Breast epithelium (tissue), 4 donors: ENCODE measurements at regions not wholly inside any gene's neighbourhood (a gene's known extent, or its start where the extent isn't known, plus 50 kb on each side); places are given as distances from the start of the nearest gene placed in this dataset.

Experiments used
- DNase-seq, 2 donors: peaks; one replicate each; pipeline ENCODE4 v3.0.0-alpha.2; 2019; ENCODE audit warnings: low spot score in 2 of 2
- H3K27ac ChIP-seq, 2 donors: fragments of 200-600 bp; sonication (generic) in 1 of 2; one replicate each; pipeline ENCODE4 v1.5.1; 2016 to 2019; ENCODE audit warnings: mild to moderate bottlenecking in 1 of 2
- H3K27me3 ChIP-seq, 2 donors: fragments of 200-600 bp; sonication (generic) in 1 of 2; one replicate each; pipeline versions ENCODE4 v1.5.1 to v1.6.0; 2017 to 2019; ENCODE audit warnings: control low read depth in 1 of 2, mild to moderate bottlenecking in 1 of 2
- H3K36me3 ChIP-seq: fragments of 200-600 bp; one replicate; pipeline ENCODE4 v1.5.1; 2019
- H3K4me1 ChIP-seq, 2 donors: fragments of 200-600 bp; sonication (generic); one replicate each; pipeline ENCODE4 v1.5.1; 2016 to 2019; ENCODE audit warnings: control low read depth in 1 of 2
- H3K4me3 ChIP-seq, 3 donors: fragments of 200-600 bp; sonication (generic); 1 replicate in 2 of 3; 2 replicates in 1 of 3; pipeline ENCODE4 v1.5.1; 2016 to 2019; ENCODE audit warnings: mild to moderate bottlenecking in 3 of 3, moderate library complexity in 2 of 3
- H3K9me3 ChIP-seq, 2 donors: fragments of 200-600 bp; sonication (generic) in 1 of 2; one replicate each; pipeline ENCODE4 v1.5.1; 2016 to 2019; ENCODE audit warnings: control low read depth in 1 of 2
- POLR2A ChIP-seq: fragments of 450-650 bp; IDR thresholded peaks from one replicate; pipeline ENCODE4 v1.6.1; 2016; ENCODE audit warnings: antibody characterized with exemption, mild to moderate bottlenecking, moderate library complexity
- POLR2AphosphoS5 ChIP-seq, 3 donors: sonication (generic); formaldehyde crosslinking; IDR thresholded peaks; one replicate each; pipeline ENCODE4 v1.6.1; 2017; ENCODE audit warnings: antibody characterized with exemption in 3 of 3
- intact Hi-C: fragments of 100-400 bp; cut with DNase I; formaldehyde crosslinking; loops from one replicate; pipeline ENCODE4 v1.15.1; 2023; ENCODE audit warnings: low total_unique reads
- TF ChIP-seq, protein P1 (sequence below), 3 donors: fragments of 450-650 bp; IDR thresholded peaks; one replicate each; pipeline ENCODE4 v1.5.1; 2016 to 2017; ENCODE audit warnings: antibody characterized with exemption in 3 of 3, mild to moderate bottlenecking in 3 of 3, moderate library complexity in 3 of 3

DNA sequence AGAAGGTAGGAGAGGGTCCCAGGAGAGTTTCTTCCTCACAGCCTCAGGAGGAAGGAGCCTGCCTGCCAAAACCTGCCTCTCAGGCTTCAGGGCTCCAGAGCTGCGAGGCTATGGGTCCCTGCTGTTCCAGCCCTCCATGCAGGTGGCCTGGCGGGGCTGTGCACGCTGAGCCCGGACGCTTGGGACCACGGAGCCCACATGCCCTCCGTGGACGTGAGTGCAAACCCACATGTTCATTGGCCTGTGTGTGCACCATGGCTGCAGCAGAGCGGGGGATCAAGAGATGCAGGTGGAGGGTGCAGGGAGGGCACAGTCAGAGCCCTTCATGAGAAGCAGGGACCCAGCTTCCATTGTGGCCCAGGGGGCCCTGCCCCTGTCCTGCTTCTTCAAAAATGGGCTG lies 287.3 kb downstream of the IRX2 start:
- Histone ChIP-seq H3K27ac (no peak overlapping the region), H3K9me3 (no peaks in the 10 kb centered on the region), H3K4me3 (no peak overlapping the region), H3K27me3 (peaks cover 0 to 9% of the 10 kb centered on the region in 2 donors), H3K4me1 (no peaks in the 10 kb centered on the region), H3K36me3 (no peaks in the 10 kb centered on the region)
- TF ChIP-seq POLR2A: no peak
- TF ChIP-seq POLR2AphosphoS5 (IDR thresholded peaks at IDR 0.05): no peak
- DNase-seq: no peak
- intact Hi-C loops: no loop called here

DNA sequence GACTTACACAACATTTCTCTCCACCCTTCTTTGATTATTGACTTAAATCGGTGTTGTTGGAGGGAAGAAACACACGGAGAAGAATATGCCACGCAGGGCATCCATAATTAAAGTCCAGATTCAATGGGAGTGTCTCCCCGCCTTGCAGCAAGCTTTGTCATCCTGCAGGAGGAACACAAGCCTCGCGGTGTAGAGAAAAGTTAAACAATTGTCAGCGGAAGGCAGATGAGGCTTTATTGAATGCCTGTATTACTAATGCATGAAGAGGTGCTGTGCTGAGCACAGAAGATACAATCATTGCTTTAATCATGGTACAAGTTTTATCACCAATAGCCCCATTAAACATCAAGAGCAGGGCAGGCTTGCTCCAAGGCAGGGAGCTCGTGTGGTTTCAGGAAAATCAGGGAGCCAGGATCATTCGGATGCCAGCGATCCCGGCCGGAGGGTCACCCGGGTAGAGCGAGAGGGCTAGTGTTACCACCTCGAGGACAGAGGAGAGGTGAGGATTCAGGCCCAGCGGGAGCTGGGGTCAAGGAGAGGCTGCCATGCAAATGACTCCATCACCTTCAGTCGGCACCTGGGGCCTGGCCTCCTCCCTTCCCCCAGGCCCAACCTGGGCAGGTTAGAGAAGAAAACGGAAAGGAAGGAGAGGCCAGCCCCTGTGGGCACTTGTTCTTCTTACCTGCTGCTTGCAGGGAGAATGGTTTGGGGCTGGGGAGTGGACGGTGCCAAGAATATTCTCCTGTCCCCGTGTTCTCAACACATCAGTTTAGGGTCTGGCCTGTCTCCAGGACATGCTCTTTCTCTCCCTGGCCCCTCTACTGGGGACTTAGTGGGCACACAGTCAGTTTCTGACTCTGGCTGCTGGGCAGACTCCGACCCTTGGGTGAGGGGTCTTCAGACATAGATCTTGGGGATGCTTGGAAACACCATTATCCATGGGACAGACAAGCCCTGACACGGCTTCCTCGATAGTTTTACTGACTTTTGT lies 289.5 kb downstream of the IRX2 start:
- TF ChIP-seq, protein P1, sequence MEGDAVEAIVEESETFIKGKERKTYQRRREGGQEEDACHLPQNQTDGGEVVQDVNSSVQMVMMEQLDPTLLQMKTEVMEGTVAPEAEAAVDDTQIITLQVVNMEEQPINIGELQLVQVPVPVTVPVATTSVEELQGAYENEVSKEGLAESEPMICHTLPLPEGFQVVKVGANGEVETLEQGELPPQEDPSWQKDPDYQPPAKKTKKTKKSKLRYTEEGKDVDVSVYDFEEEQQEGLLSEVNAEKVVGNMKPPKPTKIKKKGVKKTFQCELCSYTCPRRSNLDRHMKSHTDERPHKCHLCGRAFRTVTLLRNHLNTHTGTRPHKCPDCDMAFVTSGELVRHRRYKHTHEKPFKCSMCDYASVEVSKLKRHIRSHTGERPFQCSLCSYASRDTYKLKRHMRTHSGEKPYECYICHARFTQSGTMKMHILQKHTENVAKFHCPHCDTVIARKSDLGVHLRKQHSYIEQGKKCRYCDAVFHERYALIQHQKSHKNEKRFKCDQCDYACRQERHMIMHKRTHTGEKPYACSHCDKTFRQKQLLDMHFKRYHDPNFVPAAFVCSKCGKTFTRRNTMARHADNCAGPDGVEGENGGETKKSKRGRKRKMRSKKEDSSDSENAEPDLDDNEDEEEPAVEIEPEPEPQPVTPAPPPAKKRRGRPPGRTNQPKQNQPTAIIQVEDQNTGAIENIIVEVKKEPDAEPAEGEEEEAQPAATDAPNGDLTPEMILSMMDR (IDR thresholded peaks at IDR 0.05): no peak
- TF ChIP-seq POLR2A (no peak), POLR2AphosphoS5 (IDR thresholded peaks at IDR 0.05) (no peak)
- no peak for DNase-seq
- no peak overlapping the region for H3K27ac ChIP-seq
- intact Hi-C loops: no loop called here
- H3K27me3 ChIP-seq: peaks cover 0 to 9% of the 10 kb centered on the region in 2 donors
- no peaks in the 10 kb centered on the region for H3K4me1 ChIP-seq
- no peak overlapping the region for H3K4me3 ChIP-seq
- H3K9me3 ChIP-seq: no peaks in the 10 kb centered on the region
- no peaks in the 10 kb centered on the region for H3K36me3 ChIP-seq

DNA sequence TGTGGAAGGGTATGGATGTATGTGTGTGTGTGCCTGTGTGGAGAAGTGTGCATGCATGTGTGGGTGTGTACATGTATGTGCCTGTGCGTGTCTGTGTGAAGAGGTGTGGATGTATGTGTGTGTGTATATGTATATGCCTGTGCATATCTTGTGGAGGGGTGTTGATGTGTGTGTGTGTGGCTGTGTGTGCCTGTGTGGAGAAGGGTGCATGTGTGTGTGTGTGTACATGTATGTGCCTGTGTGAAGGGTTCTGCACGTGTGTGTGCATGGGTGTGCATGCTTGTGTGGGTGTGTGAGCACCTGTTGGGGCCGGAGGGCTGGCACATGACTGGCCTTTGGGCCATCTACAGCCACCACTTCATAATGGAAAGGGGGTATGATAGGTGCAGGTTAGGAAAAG lies 291.4 kb downstream of the IRX2 start:
- Histone ChIP-seq H3K36me3 (no peaks in the 10 kb centered on the region), H3K27me3 (peaks cover 0 to 4% of the 10 kb centered on the region in 2 donors), H3K4me1 (no peaks in the 10 kb centered on the region), H3K9me3 (no peaks in the 10 kb centered on the region), H3K27ac (no peak overlapping the region), H3K4me3 (no peak overlapping the region)
- intact Hi-C loops: no loop called here
- no peak for DNase-seq
- TF ChIP-seq POLR2AphosphoS5 (IDR thresholded peaks at IDR 0.05) (no peak), POLR2A (no peak)
- TF ChIP-seq, protein P1 (IDR thresholded peaks at IDR 0.05): no peak

DNA sequence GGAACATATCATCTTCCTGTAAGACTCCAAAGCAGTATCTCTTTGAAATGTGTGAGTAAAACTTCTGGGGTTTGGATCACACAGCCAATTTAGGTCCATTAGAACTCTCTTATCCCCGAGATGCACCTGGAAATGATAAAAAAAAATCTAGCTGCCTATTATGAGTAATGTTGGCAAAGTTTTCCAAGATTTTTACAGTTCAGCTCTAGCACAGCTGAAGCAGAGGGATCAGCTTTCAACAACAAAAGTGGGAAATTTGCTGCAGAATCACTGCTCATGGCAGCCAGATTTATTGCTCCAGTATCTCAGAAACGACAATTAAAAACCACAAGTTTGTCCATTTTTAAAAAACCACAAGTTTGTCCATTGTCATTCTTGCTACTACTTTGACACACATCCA lies 292.2 kb downstream of the IRX2 start:
- H3K4me3 ChIP-seq: no peak overlapping the region
- no peaks in the 10 kb centered on the region for H3K36me3 ChIP-seq
- no peaks in the 10 kb centered on the region for H3K9me3 ChIP-seq
- H3K27me3 ChIP-seq: peaks cover 0 to 4% of the 10 kb centered on the region in 2 donors
- H3K4me1 ChIP-seq: no peaks in the 10 kb centered on the region
- no peak for TF ChIP-seq POLR2AphosphoS5 (IDR thresholded peaks at IDR 0.05)
- no peak for TF ChIP-seq POLR2A
- TF ChIP-seq, protein P1 (IDR thresholded peaks at IDR 0.05): no peak
- intact Hi-C loops: no loop called here
- H3K27ac ChIP-seq: no peak overlapping the region
- DNase-seq: no peak

DNA sequence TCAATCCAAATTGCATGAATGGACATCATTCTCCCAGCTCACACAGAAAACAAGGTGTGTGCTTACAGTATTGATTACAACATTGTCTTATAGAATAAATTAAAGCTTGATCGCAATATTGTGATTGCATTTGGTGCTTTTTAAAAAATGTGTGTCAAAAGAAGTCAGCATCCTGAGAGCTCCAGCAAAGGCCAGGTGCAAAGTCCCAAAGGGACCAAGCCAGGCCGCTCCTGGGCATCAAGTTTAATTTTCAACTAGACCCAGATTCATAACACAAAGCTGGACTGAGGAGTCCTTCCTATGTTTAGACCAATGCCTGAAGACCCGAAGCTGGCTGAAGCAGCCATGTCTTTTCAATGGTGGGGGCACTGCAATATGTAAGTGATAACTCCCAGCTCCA lies 295.6 kb downstream of the IRX2 start:
- no peak for DNase-seq
- Histone ChIP-seq H3K27ac (no peak overlapping the region), H3K4me1 (no peaks in the 10 kb centered on the region), H3K36me3 (no peaks in the 10 kb centered on the region), H3K4me3 (no peak overlapping the region), H3K27me3 (no peaks in the 10 kb centered on the region), H3K9me3 (no peaks in the 10 kb centered on the region)
- TF ChIP-seq POLR2AphosphoS5 (IDR thresholded peaks at IDR 0.05) (no peak), POLR2A (no peak)
- TF ChIP-seq, protein P1 (IDR thresholded peaks at IDR 0.05): no peak
- intact Hi-C loops: no loop called here
